ENCODE measurements at regions not wholly inside any gene's neighbourhood (a gene's known extent, or its start where the extent isn't known, plus 50 kb on each side); places are given as distances from the start of the nearest gene placed in this dataset.

- Histone ChIP-seq H3K27ac (ENCODE audit: low read depth in 2 of 2, low read length in 2 of 2) (no peak overlapping the region), H3K9ac (ENCODE audit: low read length in 3 of 3) (no peak overlapping the region), H3K9me3 (ENCODE audit: control insufficient read depth in 2 of 3, insufficient read depth in 1 of 3, low read length in 3 of 3) (no peaks in the 10 kb centered on the region), H3K4me3 (ENCODE audit: low read length in 3 of 3) (no peak overlapping the region), H3K27me3 (ENCODE audit: control insufficient read depth, insufficient read depth, low read length) (no peaks in the 10 kb centered on the region), H3K4me1 (ENCODE audit: control insufficient read depth in 2 of 3, insufficient read depth in 2 of 3, low read depth in 1 of 3, low read length in 3 of 3) (no peaks in the 10 kb centered on the region), H3K36me3 (ENCODE audit: control insufficient read depth in 2 of 3, insufficient read depth in 3 of 3, low read length in 3 of 3) (no peaks in the 10 kb centered on the region)
- intact Hi-C loops (cut with DNase I): no loop called here
- FAIRE-seq: no peak
- TF ChIP-seq CTCF (IDR thresholded peaks at IDR 0.05; ENCODE audit: borderline replicate concordance, extremely low read depth, insufficient read depth): no peak
- DNase-seq: no peak
These were observed 58.8 kb upstream of the LYPD6 start for GRCh38 chr2:149271575-149271974.

GRCh38 chr2:149278161-149278871, 52.1 kb upstream of the LYPD6 start:
- intact Hi-C loops (cut with DNase I): no loop called here
- H3K27ac ChIP-seq (ENCODE audit: low read depth in 2 of 2, low read length in 2 of 2): no peak overlapping the region
- no peaks in the 10 kb centered on the region for H3K9me3 ChIP-seq (ENCODE audit: control insufficient read depth in 2 of 3, insufficient read depth in 1 of 3, low read length in 3 of 3)
- H3K27me3 ChIP-seq (ENCODE audit: control insufficient read depth, insufficient read depth, low read length): no peaks in the 10 kb centered on the region
- DNase-seq (peak in 2 of 5 donors; percentile 32 to 39), FAIRE-seq (peak; percentile 30)
- H3K9ac ChIP-seq (ENCODE audit: low read length in 3 of 3): no peak overlapping the region
- no peaks in the 10 kb centered on the region for H3K4me1 ChIP-seq (ENCODE audit: control insufficient read depth in 2 of 3, insufficient read depth in 2 of 3, low read depth in 1 of 3, low read length in 3 of 3)
- TF ChIP-seq CTCF (IDR thresholded peaks at IDR 0.05; ENCODE audit: borderline replicate concordance, extremely low read depth, insufficient read depth): no peak
- H3K4me3 ChIP-seq (ENCODE audit: low read length in 3 of 3): no peak overlapping the region
- no peaks in the 10 kb centered on the region for H3K36me3 ChIP-seq (ENCODE audit: control insufficient read depth in 2 of 3, insufficient read depth in 3 of 3, low read length in 3 of 3)

- intact Hi-C loops (cut with DNase I): no loop called here
- no peak for FAIRE-seq
- TF ChIP-seq CTCF (IDR thresholded peaks at IDR 0.05; ENCODE audit: borderline replicate concordance, extremely low read depth, insufficient read depth): no peak
These were observed 51.5 kb upstream of the LYPD6 start for GRCh38 chr2:149278872-149279264.

More at GRCh38 chr2:149278872-149279264, 51.5 kb upstream of the LYPD6 start:
- no peaks in the 10 kb centered on the region for H3K4me1 ChIP-seq (ENCODE audit: control insufficient read depth in 2 of 3, insufficient read depth in 2 of 3, low read depth in 1 of 3, low read length in 3 of 3)
- H3K9me3 ChIP-seq (ENCODE audit: control insufficient read depth in 2 of 3, insufficient read depth in 1 of 3, low read length in 3 of 3): no peaks in the 10 kb centered on the region
- DNase-seq: no peak
- no peaks in the 10 kb centered on the region for H3K36me3 ChIP-seq (ENCODE audit: control insufficient read depth in 2 of 3, insufficient read depth in 3 of 3, low read length in 3 of 3)
- no peak overlapping the region for H3K9ac ChIP-seq (ENCODE audit: low read length in 3 of 3)
- no peak overlapping the region for H3K4me3 ChIP-seq (ENCODE audit: low read length in 3 of 3)
- H3K27ac ChIP-seq (ENCODE audit: low read depth in 2 of 2, low read length in 2 of 2): no peak overlapping the region
- no peaks in the 10 kb centered on the region for H3K27me3 ChIP-seq (ENCODE audit: control insufficient read depth, insufficient read depth, low read length)

Data from kidney (tissue), 13 donors.